CD4-positive, alpha-beta T cell treated with Interleukin-21 for 1 hour (primary cell): ENCODE measurements at regions not wholly inside any gene's neighbourhood (a gene's known extent, or its start where the extent isn't known, plus 50 kb on each side); places are given as distances from the start of the nearest gene placed in this dataset.
"Not testable (repeated sequence)": the region's sequence is repeated elsewhere in the genome, so short reads cannot be mapped to it uniquely, and the experiment has no call there.

ENCODE experiments used
- DNase-seq: peaks from one replicate; pipeline ENCODE4 v3.0.0-alpha.2; 2020

GRCh38 chr2:87555082-87555481, 192.8 kb upstream of the PLGLB2 start:
- not testable (repeated sequence) for DNase-seq

DNA sequence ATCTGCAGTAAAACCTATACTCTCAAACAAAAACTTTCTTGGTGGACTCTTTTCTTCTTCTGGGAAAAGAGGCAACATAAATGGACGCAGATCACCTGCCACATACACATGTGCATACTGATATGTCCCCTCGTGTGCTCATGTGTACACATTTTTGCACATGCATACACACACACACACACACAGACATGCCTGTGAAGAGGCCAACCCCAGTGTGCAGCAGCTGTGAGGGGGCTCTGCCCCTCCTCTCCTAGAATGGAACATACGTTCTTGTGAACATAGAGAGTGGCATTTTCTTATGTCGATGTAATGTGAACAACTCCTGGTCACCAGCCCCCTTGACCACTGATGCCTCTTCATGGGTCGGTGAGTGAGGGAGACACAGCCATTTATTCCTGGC, 188.9 kb upstream of the PLGLB2 start:
- DNase-seq: not testable (repeated sequence)

DNA sequence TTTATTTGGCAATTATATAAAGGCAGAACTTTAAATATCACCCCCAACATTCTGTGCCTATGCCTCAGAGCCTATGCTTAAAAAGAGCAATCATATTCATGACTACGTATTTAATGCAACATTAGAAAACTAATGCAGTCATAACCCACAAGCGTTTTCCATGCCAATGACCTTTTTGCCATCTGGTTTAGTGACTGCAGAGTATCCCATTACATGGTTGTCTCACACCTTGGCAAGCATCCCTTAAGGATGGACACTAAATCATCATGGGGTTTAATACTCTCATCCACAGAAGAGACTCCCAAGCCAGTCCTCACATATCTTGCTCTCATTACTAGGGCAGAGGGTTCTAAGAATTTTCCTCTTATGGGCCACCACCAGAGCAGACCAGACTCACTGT, 188.2 kb upstream of the PLGLB2 start:
- not testable (repeated sequence) for DNase-seq

GRCh38 chr2:87565116-87565515, 182.8 kb upstream of the PLGLB2 start:
- DNase-seq: not testable (repeated sequence)

- not testable (repeated sequence) for DNase-seq
Measured at GRCh38 chr2:87566531-87566930, 181.4 kb upstream of the PLGLB2 start.

GRCh38 chr2:87567093-87567492, 180.8 kb upstream of the PLGLB2 start:
- DNase-seq: not testable (repeated sequence)

DNA sequence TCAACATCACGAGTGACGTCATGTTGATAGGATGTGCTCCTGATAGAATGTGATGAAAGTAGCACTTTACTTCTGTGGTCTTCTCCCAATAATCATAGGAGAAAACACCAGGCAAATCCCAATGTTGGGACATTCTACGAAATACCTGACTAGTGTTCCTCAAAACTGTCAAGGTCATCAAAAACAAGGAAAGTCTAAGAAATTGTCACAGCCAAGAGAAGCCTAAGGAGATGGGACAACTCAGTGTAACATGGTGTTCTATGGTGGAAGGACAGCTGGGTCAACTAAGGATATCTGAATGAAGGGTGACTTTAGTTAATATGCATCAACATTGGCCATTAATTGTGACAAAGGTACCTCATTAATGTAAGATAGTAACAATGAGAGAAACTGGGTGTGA, 180.0 kb upstream of the PLGLB2 start:
- DNase-seq: not testable (repeated sequence)

DNA sequence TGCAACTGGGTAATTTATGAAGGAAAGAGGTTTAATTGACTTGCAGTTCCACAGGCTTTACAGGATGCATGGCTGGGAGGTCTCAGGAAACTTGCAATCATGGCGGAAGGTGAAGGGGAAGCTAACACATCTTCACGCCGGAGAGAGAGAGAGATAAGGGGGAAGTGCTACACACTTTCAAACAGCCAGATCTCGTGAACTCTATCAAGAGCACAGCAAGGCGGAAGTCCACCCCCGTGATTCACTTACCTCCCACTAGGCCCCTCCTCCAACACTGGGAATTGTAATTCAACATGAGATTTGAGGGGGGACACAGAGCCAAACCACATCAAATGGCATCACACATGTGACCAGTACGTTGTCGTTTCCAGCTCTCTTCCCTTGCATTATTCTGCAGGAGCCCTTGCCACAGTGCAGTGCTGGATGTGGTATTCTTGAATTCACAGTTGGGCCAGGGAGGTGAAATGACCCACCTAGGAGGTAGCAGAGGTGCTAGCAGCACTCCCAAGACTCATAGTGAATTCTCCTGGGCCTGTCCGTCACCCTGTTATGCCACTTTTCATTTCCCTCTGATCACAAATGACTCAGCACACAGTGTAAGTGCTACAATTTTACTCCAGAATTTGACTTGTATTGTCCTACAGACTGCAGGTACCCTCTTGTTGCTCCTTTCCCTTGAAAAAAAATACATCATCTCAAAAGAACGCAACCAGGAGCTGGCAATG, 179.2 kb upstream of the PLGLB2 start:
- not testable (repeated sequence) for DNase-seq

- DNase-seq: not testable (repeated sequence)
Measured at GRCh38 chr2:87569689-87570397, 178.0 kb upstream of the PLGLB2 start.

- DNase-seq: not testable (repeated sequence)
Measured at GRCh38 chr2:87571889-87572465, 175.9 kb upstream of the PLGLB2 start.

DNA sequence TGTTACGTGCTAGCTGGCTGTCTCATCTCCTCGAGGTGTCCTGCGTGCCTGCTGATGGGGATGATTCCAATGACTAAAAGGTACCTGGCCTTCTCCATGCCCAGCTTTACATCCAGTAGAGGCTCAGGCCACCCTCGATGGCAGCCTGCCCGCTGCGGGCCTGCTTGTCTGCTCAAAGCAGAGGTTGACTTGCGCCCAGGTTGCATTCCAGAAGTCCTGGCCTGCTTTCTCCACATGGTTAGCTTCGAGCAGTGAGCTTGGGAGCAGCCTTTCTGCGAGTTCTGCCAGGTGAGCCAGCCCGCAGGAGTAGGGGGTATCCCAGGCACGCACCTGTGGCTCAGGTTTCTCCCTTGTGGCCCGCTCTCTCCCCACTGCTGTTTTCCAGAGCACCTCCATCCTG, 175.0 kb upstream of the PLGLB2 start:
- not testable (repeated sequence) for DNase-seq

GRCh38 chr2:87573386-87574192, 174.3 kb upstream of the PLGLB2 start:
- DNase-seq: not testable (repeated sequence)

DNA sequence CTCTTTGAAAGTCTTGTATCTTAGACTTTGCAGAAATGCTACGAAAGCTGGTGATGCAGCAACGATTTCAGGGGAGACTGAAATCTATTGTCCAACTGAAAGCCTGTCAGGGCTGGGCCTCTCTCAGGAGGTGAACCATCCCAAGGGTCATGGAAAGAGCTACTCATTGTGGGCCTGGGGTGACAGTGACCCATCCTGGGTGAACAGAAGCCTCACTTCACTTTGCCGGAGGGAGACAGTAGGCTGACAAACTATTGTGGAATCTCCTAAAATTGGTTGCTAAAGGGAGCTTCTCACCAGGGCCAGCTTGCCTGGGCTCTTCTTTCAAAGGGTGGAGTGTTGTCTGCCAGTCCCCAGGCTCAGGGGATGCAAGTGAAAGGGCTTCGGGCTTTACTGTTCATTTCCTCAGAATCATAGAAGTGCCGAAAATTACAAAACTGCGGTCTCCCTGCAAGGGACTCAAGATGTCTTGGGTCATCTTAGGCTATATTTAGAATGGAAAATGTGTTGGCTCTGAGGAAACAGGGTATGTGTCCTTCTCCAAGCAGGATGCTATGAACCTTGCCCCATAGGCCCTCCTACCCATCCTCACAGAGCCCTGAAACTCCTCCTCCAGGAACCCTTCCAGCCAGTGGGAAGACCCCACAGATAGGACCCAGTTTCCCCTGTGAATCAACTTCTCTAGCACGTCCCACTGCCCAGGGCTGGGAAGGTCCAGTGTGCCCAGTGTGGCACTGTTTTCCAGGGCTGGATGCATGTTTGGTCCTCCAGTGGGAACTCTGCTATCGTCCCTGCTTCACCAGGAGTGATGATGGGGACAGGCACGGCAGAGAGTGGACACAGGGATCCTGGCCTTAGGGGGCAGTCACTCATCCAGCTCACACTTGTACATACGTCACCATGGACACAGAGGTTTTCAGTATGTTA, 173.4 kb upstream of the PLGLB2 start:
- not testable (repeated sequence) for DNase-seq

GRCh38 chr2:87575138-87575537, 172.7 kb upstream of the PLGLB2 start:
- DNase-seq: not testable (repeated sequence)

GRCh38 chr2:87577358-87577757, 170.5 kb upstream of the PLGLB2 start:
- DNase-seq: not testable (repeated sequence)

DNA sequence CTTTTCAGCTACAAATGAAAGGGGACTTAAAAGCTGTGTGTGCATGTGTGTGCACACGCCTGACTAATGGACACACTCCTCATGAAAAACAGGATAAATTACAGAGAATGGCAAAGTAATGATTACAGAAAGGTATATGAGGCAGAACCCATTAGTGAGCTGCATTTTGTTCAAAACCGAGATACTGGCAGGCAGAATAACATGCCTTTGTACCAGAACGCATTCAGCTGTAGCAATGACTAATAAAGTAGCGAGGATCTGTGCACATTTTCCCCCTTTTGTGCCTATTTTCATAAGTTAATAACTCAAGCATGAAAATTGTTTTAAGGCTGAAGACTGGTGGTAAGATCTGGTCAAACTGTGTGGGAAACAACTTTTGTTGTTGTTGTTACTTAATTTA, 165.7 kb upstream of the PLGLB2 start:
- DNase-seq: not testable (repeated sequence)

DNA sequence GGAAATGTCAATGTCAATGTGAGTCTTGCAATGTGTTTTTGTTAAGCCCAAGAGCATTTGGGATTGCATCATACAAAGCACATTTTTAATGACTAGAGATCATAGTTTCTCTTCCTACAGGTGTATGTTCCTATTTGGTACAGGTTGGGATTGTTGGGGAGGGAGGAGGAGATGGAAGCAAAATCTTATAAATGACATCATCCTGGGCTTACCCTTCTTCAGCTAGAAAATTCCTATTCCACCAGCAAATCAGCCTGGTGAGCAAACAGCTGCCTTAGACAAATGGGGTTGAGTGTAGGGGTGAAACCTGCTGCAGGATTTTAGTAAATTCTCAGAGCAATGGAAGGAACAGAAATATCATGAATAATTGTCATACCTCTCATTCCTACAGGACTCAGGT, 165.3 kb upstream of the PLGLB2 start:
- not testable (repeated sequence) for DNase-seq

GRCh38 chr2:87583370-87583769, 164.5 kb upstream of the PLGLB2 start:
- not testable (repeated sequence) for DNase-seq

DNA sequence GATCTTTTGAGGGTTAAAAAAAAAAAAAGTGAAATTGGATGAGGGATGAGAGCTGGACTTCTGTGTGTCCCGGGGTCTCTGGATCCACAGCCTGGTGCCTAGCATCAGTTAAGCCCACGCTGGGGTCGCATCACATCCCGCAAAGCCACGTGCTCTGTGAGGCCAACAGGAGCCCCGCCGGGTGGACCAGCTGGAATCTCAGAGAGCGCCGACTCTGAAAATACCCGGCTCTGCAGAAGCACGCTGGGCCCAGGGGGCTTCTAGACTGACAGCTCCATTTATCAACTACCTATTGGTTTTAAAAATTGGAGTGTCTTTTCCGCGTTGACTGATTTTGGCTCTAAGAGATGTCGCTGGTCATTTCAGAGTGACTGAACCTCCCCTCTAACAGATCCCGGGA, 164.1 kb upstream of the PLGLB2 start:
- not testable (repeated sequence) for DNase-seq

DNA sequence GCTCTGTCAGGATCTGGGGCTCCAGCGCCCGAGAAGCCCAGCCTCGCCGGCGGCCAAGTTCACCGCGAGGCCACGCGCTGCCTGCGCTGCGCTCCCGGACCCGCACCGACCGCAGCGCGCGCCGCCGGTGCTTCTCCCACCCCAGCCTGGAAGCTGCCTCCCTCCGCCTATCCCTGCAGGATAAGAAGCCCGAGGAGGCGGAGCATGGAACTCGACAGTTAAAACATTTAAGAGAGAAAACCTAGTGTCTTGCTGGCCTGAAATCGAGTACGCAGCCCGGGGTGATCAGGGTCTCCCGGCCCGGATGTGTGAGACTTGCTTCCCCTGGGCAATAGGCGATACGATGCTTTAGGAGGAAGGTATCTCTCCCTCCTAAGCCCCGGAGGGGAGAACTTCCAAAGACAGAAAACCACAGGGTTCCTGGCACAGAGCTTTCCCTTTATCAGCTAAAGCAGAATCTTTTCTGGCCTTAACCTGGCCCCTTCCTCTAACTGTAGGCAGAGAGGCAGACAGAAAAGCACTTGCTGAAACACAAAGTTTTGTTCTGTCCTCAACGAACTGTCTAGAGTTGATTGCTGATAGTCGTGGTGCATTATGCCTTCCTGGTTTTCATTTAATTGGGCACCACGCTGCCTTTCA, 163.5 kb upstream of the PLGLB2 start:
- not testable (repeated sequence) for DNase-seq

DNA sequence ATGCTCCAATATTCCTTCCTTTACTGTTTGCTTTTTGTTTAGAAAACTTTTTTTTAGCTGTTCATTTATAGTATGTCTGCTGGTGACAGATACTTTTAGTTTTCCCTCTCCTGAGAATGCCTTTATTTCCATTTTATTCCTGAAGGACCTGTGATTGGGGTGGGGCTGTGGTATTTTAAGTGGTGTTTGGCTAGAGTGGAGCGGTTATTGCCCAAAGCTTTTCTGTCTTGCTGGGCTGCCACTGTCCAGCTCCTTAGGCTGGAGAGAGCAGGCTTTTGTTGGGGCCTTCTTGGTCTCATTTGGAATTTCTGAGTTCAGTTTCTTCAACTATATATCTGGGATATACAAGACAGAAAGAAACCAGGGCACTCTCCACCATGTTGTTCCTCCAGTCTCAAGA, 160.0 kb upstream of the PLGLB2 start:
- DNase-seq: not testable (repeated sequence)
